ENCODE measurements at regions not wholly inside any gene's neighbourhood (a gene's known extent, or its start where the extent isn't known, plus 50 kb on each side); places are given as distances from the start of the nearest gene placed in this dataset.
"Not testable (repeated sequence)": the region's sequence is repeated elsewhere in the genome, so short reads cannot be mapped to it uniquely, and the experiment has no call there.

DNA sequence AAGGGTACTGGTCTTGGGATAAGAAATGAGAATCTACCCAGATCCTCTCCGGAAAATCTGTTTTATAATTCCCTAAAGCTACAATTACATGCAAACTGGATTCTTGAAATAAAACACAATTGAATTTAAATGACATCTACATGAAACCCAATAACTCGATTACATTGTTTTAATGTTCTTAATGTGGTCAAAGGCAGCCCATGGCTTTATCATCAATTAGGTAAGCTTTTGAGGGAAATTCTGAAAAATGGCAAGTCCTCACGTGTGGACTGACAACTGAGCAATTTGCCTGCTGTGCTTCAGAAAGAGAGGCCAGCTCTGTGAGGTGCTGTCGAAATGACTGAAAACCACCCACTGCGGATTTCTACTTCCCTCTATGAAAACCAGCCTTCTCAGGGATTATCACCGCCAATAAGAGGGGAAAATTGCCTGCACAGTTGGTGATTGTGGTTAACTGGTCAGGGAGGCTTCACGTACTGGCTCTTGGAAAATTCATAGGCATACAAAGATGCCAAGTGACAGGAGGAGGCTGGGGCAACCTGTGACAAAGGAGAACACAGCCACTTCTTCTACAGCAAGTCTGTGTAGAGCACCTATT lies 200.8 kb upstream of the SLCO3A1 start:
- DNase-seq: no peak
- H3K27ac ChIP-seq: no peak overlapping the region
- intact Hi-C loops (cut with DNase I): no loop called here

DNA sequence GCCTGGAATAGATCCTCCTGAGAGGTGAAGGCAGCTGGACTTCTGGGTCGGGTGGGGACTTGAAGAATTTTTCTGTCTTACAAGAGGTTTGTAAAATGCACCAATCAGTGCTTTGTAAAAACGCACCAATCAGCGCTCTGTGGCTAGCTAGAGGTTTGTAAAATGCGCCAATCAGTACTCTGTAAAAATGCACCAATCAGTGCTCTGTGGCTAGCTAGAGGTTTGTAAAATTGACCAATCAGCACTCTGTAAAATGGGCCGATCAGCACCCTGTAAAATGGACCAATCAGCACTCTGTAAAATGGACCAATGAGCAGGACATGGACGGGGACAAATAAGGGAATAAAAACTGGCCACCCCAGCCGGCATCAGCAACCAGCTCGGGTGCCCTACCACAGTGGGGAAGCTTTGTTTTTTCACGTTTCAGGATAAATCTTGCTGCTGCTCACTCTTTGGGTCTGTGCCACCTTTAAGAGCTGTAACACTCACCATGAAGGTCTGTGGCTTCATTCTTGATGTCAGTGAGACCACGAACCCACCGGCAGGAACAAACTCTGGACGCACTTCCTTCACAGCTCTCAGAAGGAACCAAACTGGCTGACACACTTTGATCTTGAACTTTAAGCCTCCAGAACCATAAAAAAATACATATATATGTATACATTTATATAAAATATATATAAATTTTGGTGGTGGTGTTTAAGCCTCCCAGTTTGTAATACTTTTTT lies 197.8 kb upstream of the SLCO3A1 start:
- intact Hi-C loops (cut with DNase I); H3K9me3 ChIP-seq; DNase-seq: not testable (repeated sequence)

More for the DNA sequence above, 200.8 kb upstream of the SLCO3A1 start:
- no peaks in the 10 kb centered on the region for H3K4me1 ChIP-seq
- H3K4me3 ChIP-seq: no peak overlapping the region
- TF ChIP-seq, protein P1, sequence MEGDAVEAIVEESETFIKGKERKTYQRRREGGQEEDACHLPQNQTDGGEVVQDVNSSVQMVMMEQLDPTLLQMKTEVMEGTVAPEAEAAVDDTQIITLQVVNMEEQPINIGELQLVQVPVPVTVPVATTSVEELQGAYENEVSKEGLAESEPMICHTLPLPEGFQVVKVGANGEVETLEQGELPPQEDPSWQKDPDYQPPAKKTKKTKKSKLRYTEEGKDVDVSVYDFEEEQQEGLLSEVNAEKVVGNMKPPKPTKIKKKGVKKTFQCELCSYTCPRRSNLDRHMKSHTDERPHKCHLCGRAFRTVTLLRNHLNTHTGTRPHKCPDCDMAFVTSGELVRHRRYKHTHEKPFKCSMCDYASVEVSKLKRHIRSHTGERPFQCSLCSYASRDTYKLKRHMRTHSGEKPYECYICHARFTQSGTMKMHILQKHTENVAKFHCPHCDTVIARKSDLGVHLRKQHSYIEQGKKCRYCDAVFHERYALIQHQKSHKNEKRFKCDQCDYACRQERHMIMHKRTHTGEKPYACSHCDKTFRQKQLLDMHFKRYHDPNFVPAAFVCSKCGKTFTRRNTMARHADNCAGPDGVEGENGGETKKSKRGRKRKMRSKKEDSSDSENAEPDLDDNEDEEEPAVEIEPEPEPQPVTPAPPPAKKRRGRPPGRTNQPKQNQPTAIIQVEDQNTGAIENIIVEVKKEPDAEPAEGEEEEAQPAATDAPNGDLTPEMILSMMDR (IDR thresholded peaks at IDR 0.05): no peak
- peaks cover 4% of the 10 kb centered on the region for H3K27me3 ChIP-seq (ENCODE audit: low read depth)
- H3K36me3 ChIP-seq: no peaks in the 10 kb centered on the region
- no peak for ATAC-seq
- H3K9me3 ChIP-seq: no peaks in the 10 kb centered on the region

DNA sequence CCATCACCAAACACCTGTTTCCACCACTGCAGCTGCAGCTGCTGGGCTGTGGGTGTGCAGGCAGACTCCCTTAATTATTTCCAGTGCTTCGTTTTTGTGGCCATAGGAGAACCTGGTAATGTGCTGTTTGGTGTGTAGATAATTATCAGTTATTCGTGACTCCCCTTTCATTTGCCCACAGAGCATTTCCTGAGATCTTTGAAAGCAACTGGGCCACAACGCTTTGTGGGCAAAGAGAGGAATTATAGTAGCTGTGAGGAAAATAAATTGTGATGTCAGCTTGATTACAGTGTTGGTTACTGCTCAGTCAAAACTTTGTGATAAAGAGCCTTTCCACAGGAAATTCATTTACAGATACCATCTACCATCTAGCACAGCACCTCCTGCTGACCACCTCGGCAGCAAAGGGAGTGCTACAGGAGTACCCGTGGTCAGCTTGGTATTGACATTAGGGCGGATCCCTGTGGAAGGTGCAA lies 193.3 kb upstream of the SLCO3A1 start:
- no peaks in the 10 kb centered on the region for H3K4me1 ChIP-seq
- DNase-seq (no peak), ATAC-seq (no peak)
- peaks cover 3% of the 10 kb centered on the region for H3K27me3 ChIP-seq (ENCODE audit: low read depth)
- intact Hi-C loops (cut with DNase I): no loop called here
- no peaks in the 10 kb centered on the region for H3K36me3 ChIP-seq
- H3K4me3 ChIP-seq: no peak overlapping the region
- TF ChIP-seq, protein P1 (IDR thresholded peaks at IDR 0.05): no peak
- H3K9me3 ChIP-seq: no peaks in the 10 kb centered on the region
- H3K27ac ChIP-seq: no peak overlapping the region

More for the DNA sequence above, 197.8 kb upstream of the SLCO3A1 start:
- not testable (repeated sequence) for H3K27ac ChIP-seq; H3K36me3 ChIP-seq; H3K4me1 ChIP-seq; ATAC-seq; H3K4me3 ChIP-seq; H3K27me3 ChIP-seq (ENCODE audit: low read depth)

DNA sequence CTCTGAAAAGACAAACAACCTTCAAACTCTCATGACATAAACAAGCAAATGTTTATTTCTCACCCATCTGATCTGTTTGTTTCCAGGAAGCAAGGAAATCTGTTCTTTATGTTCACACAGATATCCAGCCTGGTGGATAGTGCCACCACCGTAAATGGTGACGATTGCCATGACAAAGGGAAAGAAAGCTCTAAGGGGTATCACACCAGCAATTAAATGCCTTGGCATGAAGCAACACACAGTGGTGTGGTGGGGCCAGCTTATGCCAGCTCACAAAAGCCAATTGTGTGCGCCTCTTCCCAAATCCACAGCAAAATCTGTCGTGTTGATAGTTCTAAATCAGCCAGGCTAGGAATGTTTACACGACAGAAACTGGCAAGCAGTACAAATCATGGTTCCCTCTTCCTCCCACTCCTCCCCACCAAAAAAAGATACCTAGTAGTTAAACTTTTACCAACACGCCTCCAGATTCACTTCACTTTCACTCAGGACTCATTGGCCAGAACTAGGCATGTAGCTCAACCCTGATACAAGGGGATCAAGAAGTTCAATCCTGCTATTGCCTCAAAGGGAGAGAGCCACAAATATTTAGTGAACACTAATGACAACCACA lies 189.2 kb upstream of the SLCO3A1 start:
- Histone ChIP-seq H3K27ac (no peak overlapping the region), H3K4me3 (no peak overlapping the region), H3K4me1 (no peaks in the 10 kb centered on the region), H3K36me3 (no peaks in the 10 kb centered on the region), H3K9me3 (no peaks in the 10 kb centered on the region), H3K27me3 (ENCODE audit: low read depth) (peaks cover 3% of the 10 kb centered on the region)
- ATAC-seq (no peak), DNase-seq (no peak)
- TF ChIP-seq, protein P1 (IDR thresholded peaks at IDR 0.05): no peak
- intact Hi-C loops (cut with DNase I): no loop called here

- H3K4me1 ChIP-seq: no peaks in the 10 kb centered on the region
- peaks cover 3% of the 10 kb centered on the region for H3K27me3 ChIP-seq (ENCODE audit: low read depth)
- H3K9me3 ChIP-seq: no peaks in the 10 kb centered on the region
- no peak overlapping the region for H3K4me3 ChIP-seq
- intact Hi-C loops (cut with DNase I): no loop called here
- TF ChIP-seq, protein P1 (IDR thresholded peaks at IDR 0.05): no peak
- no peak overlapping the region for H3K27ac ChIP-seq
- no peaks in the 10 kb centered on the region for H3K36me3 ChIP-seq
- ATAC-seq: no peak
- no peak for DNase-seq
Observed at GRCh38 chr15:91665212-91665611, 188.3 kb upstream of the SLCO3A1 start.

DNA sequence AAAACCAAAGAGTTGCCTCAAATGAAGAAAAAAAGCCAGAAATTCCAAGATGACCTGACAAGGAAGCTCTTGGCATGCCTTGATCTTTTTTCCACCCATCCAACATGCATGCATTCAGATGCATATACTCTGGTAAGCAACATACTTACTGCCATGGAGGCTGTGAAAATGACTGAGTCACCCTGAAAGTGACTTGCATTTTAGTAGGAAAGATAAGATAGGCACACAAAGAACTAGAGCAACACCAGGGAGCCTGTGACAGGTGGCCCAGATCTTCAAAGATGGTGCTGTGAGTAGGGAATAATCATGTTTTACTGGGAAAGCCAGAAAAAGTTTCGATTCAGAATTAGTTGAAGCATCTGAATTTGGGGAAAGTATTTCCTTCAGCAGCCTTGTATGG lies 185.1 kb upstream of the SLCO3A1 start:
- TF ChIP-seq, protein P1 (IDR thresholded peaks at IDR 0.05): no peak
- no peak overlapping the region for H3K27ac ChIP-seq
- H3K9me3 ChIP-seq: no peaks in the 10 kb centered on the region
- H3K4me1 ChIP-seq: no peaks in the 10 kb centered on the region
- no peaks in the 10 kb centered on the region for H3K27me3 ChIP-seq (ENCODE audit: low read depth)
- DNase-seq: no peak
- no peak overlapping the region for H3K4me3 ChIP-seq
- no peak for ATAC-seq
- no peaks in the 10 kb centered on the region for H3K36me3 ChIP-seq
- intact Hi-C loops (cut with DNase I): no loop called here

Data from lower lobe of right lung (tissue), 2 donors.